LNCAP (cell line): ENCODE measurements at regions not wholly inside any gene's neighbourhood (a gene's known extent, or its start where the extent isn't known, plus 50 kb on each side); places are given as distances from the start of the nearest gene placed in this dataset.

ENCODE experiments used
- TF ChIP-seq, protein P1 (sequence below): fragments of 450-650 bp; IDR thresholded peaks from 2 replicates; pipeline ENCODE4 v1.5.1; 2017; ENCODE audit warnings: mild to moderate bottlenecking

DNA sequence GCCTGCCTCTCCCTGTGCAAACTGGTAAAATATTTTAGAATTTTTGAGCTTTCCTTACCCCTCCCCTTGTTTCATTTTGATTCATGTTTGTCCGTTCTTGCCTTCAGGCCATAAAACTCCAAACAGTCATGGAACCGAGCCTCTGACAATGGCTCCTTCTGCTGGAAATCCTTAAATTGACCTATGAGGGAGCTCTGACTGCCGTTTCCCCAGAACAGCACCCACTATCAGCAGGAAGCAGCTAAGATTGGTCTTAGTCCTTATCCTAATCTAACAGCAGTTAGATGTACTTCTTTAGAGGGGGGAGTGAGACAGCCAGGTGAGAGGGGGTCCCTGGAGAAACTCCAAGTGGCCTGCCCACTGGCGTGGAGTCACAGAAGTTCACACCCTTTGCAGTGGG is 106.7 kb downstream of the FAM174A start:
- TF ChIP-seq, protein P1, sequence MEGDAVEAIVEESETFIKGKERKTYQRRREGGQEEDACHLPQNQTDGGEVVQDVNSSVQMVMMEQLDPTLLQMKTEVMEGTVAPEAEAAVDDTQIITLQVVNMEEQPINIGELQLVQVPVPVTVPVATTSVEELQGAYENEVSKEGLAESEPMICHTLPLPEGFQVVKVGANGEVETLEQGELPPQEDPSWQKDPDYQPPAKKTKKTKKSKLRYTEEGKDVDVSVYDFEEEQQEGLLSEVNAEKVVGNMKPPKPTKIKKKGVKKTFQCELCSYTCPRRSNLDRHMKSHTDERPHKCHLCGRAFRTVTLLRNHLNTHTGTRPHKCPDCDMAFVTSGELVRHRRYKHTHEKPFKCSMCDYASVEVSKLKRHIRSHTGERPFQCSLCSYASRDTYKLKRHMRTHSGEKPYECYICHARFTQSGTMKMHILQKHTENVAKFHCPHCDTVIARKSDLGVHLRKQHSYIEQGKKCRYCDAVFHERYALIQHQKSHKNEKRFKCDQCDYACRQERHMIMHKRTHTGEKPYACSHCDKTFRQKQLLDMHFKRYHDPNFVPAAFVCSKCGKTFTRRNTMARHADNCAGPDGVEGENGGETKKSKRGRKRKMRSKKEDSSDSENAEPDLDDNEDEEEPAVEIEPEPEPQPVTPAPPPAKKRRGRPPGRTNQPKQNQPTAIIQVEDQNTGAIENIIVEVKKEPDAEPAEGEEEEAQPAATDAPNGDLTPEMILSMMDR = no peak

DNA sequence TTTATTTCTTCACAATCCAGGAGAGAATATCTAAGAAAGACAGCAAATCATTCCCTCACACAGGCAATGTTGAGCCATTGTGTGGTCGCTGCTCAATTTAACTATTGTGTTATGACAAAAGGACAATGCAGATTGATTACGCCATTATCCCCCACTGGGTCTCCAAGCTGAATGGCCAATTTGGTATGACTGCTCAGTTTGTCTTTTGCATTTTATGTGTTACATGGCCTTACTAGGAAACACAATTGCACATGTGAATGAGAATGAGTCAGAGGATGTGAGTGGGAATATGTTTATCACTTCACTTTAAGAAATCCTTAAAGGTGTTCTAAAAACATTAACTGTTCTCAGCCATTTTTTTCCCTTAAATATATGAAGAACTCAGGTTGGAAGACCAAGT is 108.3 kb downstream of the FAM174A start:
- TF ChIP-seq, protein P1 = no peak

DNA sequence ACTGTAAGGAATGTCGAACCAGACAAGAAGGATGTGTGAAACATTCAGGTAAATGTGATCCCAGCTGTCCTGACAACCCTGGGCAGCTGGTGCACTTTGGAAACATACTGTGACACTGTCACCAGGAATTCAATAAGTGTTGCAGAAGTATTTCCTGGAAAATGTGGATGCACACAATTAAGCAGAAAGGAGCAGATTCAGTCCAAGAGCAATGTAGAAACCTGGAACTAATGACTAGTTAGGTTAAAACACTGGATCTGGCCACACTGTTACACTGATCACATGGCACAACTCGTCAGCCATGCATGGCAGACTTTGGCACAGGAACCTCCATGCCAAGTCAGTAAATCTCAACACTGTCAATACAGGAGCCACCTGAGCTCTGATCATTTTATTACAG is 109.0 kb downstream of the FAM174A start:
- TF ChIP-seq, protein P1 = no peak

DNA sequence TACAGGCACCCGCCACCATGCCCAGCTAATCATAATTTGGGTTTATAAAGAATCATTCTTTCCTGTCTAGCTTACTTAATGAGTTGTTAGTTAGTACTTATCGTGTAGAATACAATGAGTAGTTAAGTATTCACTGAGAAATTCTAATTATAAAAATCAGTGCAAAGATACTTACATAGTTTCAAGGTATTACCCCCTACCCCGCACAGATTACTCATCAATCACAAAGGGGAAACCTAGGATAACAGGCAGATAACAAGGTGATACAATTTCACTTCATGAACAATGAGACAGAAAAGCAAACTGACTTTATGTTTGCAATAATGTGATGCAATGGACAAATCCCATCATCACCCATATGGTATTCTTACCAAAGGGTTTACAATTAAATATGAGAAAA is 109.6 kb downstream of the FAM174A start:
- TF ChIP-seq, protein P1 = no peak

DNA sequence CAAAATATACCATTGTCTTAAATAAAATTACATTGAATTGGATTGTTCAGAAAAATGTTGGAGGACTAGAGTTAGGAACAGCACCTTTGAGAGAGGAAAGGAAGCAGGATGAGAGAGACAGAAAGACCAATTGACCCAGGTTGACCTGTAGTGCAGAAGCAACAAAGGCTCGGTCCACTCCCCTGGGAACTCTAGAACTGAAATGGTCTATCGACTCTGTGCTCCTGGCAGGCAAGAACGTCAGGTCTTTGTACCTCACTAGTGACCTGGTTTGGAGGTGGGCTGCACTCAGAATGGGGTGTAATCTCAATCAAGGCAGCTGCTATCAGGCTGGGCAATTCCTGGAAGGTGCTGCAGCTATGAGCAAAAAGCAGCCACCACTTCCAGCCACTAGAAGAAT is 110.8 kb downstream of the FAM174A start:
- TF ChIP-seq, protein P1 = no peak

DNA sequence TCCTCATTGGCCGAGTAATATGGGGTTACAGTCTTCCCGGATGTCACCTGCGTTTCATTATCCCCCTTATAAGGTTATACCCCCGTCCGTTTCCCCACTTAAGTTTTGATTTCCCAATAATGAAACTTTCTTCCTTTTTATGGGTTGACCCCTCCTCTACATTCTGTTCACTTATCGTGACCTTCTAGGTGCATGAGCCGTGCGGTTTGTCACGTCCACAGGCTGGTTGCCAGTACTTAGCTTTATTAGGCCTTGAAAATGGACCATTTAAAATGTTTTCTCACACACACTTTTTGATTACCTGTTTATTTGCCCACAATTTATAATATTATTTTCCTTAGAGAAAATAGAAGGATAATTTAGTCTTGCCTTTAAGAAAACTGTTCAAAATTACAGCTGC is 111.5 kb downstream of the FAM174A start:
- TF ChIP-seq, protein P1 = no peak

DNA sequence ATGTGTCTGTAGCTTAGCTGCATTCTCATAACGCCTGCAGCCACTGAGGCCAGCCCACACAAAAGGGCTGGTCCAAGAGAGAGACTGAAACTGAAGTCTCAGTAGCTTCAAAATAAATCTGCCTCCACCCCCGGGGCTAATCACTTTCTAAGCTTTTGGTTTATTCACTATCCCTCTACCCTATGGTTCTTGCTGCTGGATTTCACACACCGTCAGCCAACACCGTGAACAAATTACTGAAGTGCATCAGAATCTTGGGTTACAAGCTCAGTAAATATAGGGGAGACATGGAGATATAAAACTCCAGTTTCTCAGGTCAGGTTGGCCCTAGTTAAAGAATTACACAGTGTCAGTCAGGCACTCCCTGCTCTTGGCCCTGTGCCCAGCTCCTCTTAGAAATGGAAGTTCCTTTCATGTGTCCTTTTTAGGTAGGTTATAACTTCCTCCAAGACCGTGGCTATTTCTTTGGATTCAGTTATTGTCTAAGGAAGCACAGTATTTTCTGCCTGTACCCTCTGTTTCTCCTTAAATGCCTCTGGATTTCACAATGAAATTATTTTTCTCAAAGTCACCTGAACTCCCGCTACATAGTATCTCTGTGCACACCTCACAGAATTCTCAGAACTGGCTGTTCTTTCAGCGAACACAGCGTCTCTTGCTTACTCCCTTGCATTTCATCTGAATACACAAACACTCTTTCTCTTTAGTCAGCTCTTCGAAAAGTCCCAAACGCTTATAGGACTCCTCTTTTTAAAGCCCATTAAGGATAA is 112.5 kb downstream of the FAM174A start:
- TF ChIP-seq, protein P1 = no peak

DNA sequence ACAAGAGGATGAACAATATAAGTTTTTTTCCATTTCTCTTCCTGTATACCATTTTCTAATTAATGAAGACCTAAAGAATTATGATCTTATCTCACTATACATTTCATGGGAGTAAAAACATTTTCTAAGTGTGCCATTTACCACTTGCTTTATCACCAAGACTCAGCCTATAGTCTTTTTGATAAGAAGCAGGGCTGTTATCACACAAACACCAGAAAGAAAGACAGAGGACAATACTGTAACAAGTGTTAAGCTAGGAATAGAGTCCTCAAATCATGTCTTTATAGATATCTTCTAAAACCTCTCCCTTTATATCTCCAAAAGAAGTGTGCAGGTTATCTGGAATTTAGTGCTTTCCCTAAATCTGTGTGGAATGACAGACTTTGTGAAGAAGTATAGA is 119.7 kb downstream of the FAM174A start:
- TF ChIP-seq, protein P1 = no peak
